GM23248 (cell line): ENCODE measurements at regions not wholly inside any gene's neighbourhood (a gene's known extent, or its start where the extent isn't known, plus 50 kb on each side); places are given as distances from the start of the nearest gene placed in this dataset.

Experiments
- EZH2 ChIP-seq: fragments of 200-600 bp; sonication (generic); IDR thresholded peaks from 2 replicates; pipeline ENCODE4 v1.6.1; 2018; ENCODE audit warnings: antibody characterized with exemption, mild to moderate bottlenecking; ENCODE audit not compliant: insufficient read depth, poor library complexity, severe bottlenecking
- EZH2phosphoT487 ChIP-seq: fragments of 200-600 bp; sonication (generic); IDR thresholded peaks from 2 replicates; pipeline ENCODE4 v1.6.1; 2018; ENCODE audit warnings: antibody characterized with exemption, moderate library complexity, mild to moderate bottlenecking, low read depth; ENCODE audit not compliant: insufficient read depth

- no peak for TF ChIP-seq EZH2phosphoT487
- no peak for TF ChIP-seq EZH2
Observed at GRCh38 chr4:38510201-38510600, 153.8 kb upstream of the KLF3 start.
